Erythroblast (primary cell): ENCODE measurements at regions not wholly inside any gene's neighbourhood (a gene's known extent, or its start where the extent isn't known, plus 50 kb on each side); places are given as distances from the start of the nearest gene placed in this dataset.

Source experiments
- GATA1 ChIP-seq: IDR thresholded peaks from 2 replicates; pipeline ENCODE4 v1.6.1; 2011; ENCODE audit warnings: low read depth, mild to moderate bottlenecking, control low read depth, low read length, moderate library complexity
- POLR2A ChIP-seq: IDR thresholded peaks from 2 replicates; pipeline ENCODE4 v1.6.1; 2011; ENCODE audit warnings: mild to moderate bottlenecking, low read length

- TF ChIP-seq POLR2A (no peak), GATA1 (no peak)
These were observed 146.3 kb upstream of the SPOPL start for GRCh38 chr2:138355244-138355643.
